Tibial nerve (tissue), 3 donors: ENCODE measurements at regions not wholly inside any gene's neighbourhood (a gene's known extent, or its start where the extent isn't known, plus 50 kb on each side); places are given as distances from the start of the nearest gene placed in this dataset.

Source experiments
- POLR2A ChIP-seq, 2 donors: fragments of 450-650 bp; IDR thresholded peaks; one replicate each; pipeline ENCODE4 v1.6.1; 2017; ENCODE audit warnings: antibody characterized with exemption in 2 of 2, mild to moderate bottlenecking in 2 of 2, moderate library complexity in 2 of 2
- TF ChIP-seq, protein P1 (sequence below), 5 experiments: fragments of 200-600 bp in 3 of 5; fragments of 450-650 bp in 2 of 5; sonication (generic) in 3 of 5; IDR thresholded peaks; one replicate each; pipeline ENCODE4 v1.5.1; 2016 to 2019; ENCODE audit warnings: antibody characterized with exemption in 5 of 5, mild to moderate bottlenecking in 3 of 5, moderate library complexity in 2 of 5

DNA sequence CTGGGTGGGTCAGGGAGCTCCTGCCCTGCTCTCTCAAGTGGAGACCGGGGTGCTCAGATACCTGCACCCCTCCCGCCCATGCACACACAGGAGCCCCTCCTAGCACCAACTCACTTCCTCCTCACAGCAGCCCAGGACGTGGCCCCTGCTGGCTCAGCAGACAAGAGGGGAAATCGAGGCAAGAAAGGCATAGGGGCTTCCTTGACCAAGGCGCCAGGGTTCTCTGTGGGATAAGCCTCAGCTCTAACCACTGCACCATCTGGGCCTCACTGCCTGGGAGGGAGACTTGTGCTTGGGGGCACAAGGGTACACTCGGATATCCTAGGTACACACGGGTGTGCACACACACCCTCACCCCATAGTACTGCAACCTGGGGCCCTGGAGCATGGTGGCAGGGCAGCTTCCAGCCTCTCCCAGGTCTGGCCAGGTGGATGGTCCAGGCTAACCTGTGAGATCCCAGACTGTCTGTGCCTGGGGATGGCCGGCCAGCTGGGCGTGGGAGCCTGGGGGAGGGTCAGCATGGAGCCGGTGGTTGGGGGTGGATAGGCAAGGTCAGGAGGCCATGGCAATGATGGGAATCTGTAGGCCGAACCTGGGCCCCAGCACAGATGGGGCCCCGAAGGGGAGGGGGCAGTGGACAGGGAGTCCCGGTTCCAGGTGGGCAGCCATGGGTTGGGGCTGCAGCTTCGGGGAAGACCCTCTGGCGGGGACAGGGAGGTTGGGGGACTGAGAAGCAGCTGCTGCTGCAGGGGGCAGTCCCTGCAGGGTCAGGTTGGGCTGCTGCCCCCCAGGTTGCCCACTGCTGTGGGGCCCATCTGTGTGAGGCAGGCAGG lies 312.4 kb downstream of the TMEM121 start:
- TF ChIP-seq POLR2A (IDR thresholded peaks at IDR 0.05): no peak
- TF ChIP-seq, protein P1, sequence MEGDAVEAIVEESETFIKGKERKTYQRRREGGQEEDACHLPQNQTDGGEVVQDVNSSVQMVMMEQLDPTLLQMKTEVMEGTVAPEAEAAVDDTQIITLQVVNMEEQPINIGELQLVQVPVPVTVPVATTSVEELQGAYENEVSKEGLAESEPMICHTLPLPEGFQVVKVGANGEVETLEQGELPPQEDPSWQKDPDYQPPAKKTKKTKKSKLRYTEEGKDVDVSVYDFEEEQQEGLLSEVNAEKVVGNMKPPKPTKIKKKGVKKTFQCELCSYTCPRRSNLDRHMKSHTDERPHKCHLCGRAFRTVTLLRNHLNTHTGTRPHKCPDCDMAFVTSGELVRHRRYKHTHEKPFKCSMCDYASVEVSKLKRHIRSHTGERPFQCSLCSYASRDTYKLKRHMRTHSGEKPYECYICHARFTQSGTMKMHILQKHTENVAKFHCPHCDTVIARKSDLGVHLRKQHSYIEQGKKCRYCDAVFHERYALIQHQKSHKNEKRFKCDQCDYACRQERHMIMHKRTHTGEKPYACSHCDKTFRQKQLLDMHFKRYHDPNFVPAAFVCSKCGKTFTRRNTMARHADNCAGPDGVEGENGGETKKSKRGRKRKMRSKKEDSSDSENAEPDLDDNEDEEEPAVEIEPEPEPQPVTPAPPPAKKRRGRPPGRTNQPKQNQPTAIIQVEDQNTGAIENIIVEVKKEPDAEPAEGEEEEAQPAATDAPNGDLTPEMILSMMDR (IDR thresholded peaks at IDR 0.05): no peak
